Coronary artery (tissue), 2 donors: ENCODE measurements at regions not wholly inside any gene's neighbourhood (a gene's known extent, or its start where the extent isn't known, plus 50 kb on each side); places are given as distances from the start of the nearest gene placed in this dataset.

ENCODE experiments used
- DNase-seq: peaks from one replicate; pipeline ENCODE4 v3.0.0-alpha.2; 2017; ENCODE audit warnings: low spot score
- H3K27ac ChIP-seq, 2 donors: fragments of 200-600 bp; sonication (generic); one replicate each; pipeline ENCODE4 v1.5.1; 2016 to 2019
- H3K4me3 ChIP-seq: fragments of 200-600 bp; sonication (generic); 2 replicates; pipeline ENCODE4 v1.5.1; 2016; ENCODE audit warnings: mild to moderate bottlenecking, moderate library complexity
- CTCF ChIP-seq: fragments of 200-600 bp; sonication (generic); IDR thresholded peaks from one replicate; pipeline ENCODE4 v1.5.1; 2019; ENCODE audit warnings: antibody characterized with exemption

- DNase-seq: no peak
- H3K27ac ChIP-seq: no peak overlapping the region
- TF ChIP-seq CTCF: no peak
- H3K4me3 ChIP-seq: no peak overlapping the region
These were observed 111.3 kb upstream of the KCNN2 start for GRCh38 chr5:114250536-114250935.

- no peak for DNase-seq
- Histone ChIP-seq H3K27ac (no peak overlapping the region), H3K4me3 (no peak overlapping the region)
- no peak for TF ChIP-seq CTCF
These were observed 109.6 kb upstream of the KCNN2 start for GRCh38 chr5:114252226-114252625.

- Histone ChIP-seq H3K27ac (no peak overlapping the region), H3K4me3 (no peak overlapping the region)
- TF ChIP-seq CTCF: no peak
- no peak for DNase-seq
These were observed 106.6 kb upstream of the KCNN2 start for GRCh38 chr5:114255260-114255659.

- no peak for DNase-seq
- no peak overlapping the region for H3K4me3 ChIP-seq
- TF ChIP-seq CTCF: no peak
- H3K27ac ChIP-seq: no peak overlapping the region
These were observed 99.9 kb upstream of the KCNN2 start for GRCh38 chr5:114261989-114262388.

GRCh38 chr5:114265432-114266060, 96.3 kb upstream of the KCNN2 start:
- no peak for DNase-seq
- TF ChIP-seq CTCF: no peak
- Histone ChIP-seq H3K4me3 (no peak overlapping the region), H3K27ac (no peak overlapping the region)

- Histone ChIP-seq H3K27ac (no peak overlapping the region), H3K4me3 (no peak overlapping the region)
- no peak for DNase-seq
- TF ChIP-seq CTCF: no peak
These were observed 95.5 kb upstream of the KCNN2 start for GRCh38 chr5:114266374-114266773.

- no peak for DNase-seq
- H3K4me3 ChIP-seq: no peak overlapping the region
- H3K27ac ChIP-seq: no peak overlapping the region
- TF ChIP-seq CTCF: no peak
These were observed 65.7 kb upstream of the KCNN2 start for GRCh38 chr5:114296191-114296590.
